MCF 10A (cell line): ENCODE measurements at regions not wholly inside any gene's neighbourhood (a gene's known extent, or its start where the extent isn't known, plus 50 kb on each side); places are given as distances from the start of the nearest gene placed in this dataset.

ENCODE experiments used
- BruUV-seq: library from RNA; stranded (reverse); fragments of 400-500 nt; replicated peaks from 2 replicates; lab custom pipeline; 2021; lab: Mats Ljungman, UMichigan
- CTCF ChIA-PET: fragments of 300-600 bp; sonication (Branson Sonifier 250); formaldehyde crosslinking; extraction: SDS; loops from one replicate; lab custom pipeline; 2021; ENCODE audit warnings: antibody characterized with exemption, inconsistent platforms; lab: Yijun Ruan, JAX
- POLR2A ChIA-PET: fragments of 300-600, 350-650 bp; sonication (Branson Sonifier 250); formaldehyde crosslinking; extraction: SDS; loops from one replicate; lab custom pipeline; 2020; ENCODE audit warnings: antibody characterized with exemption, inconsistent platforms; lab: Yijun Ruan, JAX
- DNase-seq: peaks from one replicate; pipeline ENCODE4 v3.0.0-alpha.2; 2018; ENCODE audit not compliant: unreplicated experiment
- H3K27ac Mint-ChIP-seq: one replicate; pipeline ENCODE4 v1.8.0; 2022; ENCODE audit warnings: mild to moderate bottlenecking, low read depth, mixed read lengths; ENCODE audit not compliant: unreplicated experiment
- H3K27me3 Mint-ChIP-seq: one replicate; pipeline ENCODE4 v1.8.0; 2022; ENCODE audit warnings: mixed read lengths; ENCODE audit not compliant: insufficient read depth, unreplicated experiment
- H3K36me3 Mint-ChIP-seq: one replicate; pipeline ENCODE4 v1.8.0; 2022; ENCODE audit warnings: mild to moderate bottlenecking, moderate library complexity, mixed read lengths; ENCODE audit not compliant: insufficient read depth, unreplicated experiment
- H3K4me1 Mint-ChIP-seq: one replicate; pipeline ENCODE4 v1.8.0; 2022; ENCODE audit warnings: mixed read lengths; ENCODE audit not compliant: insufficient read depth, unreplicated experiment
- H3K4me3 Mint-ChIP-seq: one replicate; pipeline ENCODE4 v1.8.0; 2022; ENCODE audit warnings: mild to moderate bottlenecking, moderate library complexity, mixed read lengths; ENCODE audit not compliant: unreplicated experiment
- H3K9me3 Mint-ChIP-seq: one replicate; pipeline ENCODE4 v1.8.0; 2022; ENCODE audit warnings: mixed read lengths; ENCODE audit not compliant: unreplicated experiment
- intact Hi-C: fragments of 100-400 bp; cut with micrococcal nuclease; formaldehyde crosslinking; loops from 2 replicates; pipeline ENCODE4 v1.14.1; 2022
- TF ChIP-seq, protein P1 (sequence below): fragments of 200-600 bp; IDR thresholded peaks from one replicate; pipeline ENCODE4 v1.8.0; 2022; ENCODE audit warnings: antibody characterized with exemption, mild to moderate bottlenecking; ENCODE audit not compliant: unreplicated experiment

DNA sequence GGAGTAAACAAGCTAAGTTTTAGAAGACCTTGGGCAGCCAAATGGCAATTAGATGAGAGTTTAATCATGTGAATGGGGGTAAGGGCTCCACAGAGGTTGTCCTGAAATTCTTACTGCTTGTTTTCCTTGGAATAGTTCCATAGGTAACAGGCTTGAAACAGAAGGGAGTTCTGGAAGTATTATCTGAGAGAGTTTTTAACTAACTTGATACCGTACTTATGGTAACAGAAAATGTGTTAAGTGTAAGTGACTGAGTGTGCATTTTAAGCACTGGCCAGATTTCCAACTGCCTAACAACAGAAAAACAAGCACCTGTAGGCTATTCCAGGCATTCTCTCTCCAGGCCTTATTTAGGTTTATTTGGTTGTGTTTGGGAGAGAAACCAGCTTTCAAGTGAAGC is 414.6 kb upstream of the PDE3A start:
- Mint-ChIP-seq H3K27ac (no peak overlapping the region), H3K4me1 (no peaks in the 10 kb centered on the region), H3K4me3 (no peak overlapping the region), H3K36me3 (no peaks in the 10 kb centered on the region), H3K9me3 (no peaks in the 10 kb centered on the region), H3K27me3 (peaks cover 39% of the 10 kb centered on the region)
- intact Hi-C loops = no loop called here
- TF ChIP-seq, protein P1, sequence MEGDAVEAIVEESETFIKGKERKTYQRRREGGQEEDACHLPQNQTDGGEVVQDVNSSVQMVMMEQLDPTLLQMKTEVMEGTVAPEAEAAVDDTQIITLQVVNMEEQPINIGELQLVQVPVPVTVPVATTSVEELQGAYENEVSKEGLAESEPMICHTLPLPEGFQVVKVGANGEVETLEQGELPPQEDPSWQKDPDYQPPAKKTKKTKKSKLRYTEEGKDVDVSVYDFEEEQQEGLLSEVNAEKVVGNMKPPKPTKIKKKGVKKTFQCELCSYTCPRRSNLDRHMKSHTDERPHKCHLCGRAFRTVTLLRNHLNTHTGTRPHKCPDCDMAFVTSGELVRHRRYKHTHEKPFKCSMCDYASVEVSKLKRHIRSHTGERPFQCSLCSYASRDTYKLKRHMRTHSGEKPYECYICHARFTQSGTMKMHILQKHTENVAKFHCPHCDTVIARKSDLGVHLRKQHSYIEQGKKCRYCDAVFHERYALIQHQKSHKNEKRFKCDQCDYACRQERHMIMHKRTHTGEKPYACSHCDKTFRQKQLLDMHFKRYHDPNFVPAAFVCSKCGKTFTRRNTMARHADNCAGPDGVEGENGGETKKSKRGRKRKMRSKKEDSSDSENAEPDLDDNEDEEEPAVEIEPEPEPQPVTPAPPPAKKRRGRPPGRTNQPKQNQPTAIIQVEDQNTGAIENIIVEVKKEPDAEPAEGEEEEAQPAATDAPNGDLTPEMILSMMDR = no peak
- no TSS peak for BruUV-seq
- CTCF ChIA-PET = no interaction called here
- POLR2A ChIA-PET = no interaction called here
- no peak for DNase-seq

DNA sequence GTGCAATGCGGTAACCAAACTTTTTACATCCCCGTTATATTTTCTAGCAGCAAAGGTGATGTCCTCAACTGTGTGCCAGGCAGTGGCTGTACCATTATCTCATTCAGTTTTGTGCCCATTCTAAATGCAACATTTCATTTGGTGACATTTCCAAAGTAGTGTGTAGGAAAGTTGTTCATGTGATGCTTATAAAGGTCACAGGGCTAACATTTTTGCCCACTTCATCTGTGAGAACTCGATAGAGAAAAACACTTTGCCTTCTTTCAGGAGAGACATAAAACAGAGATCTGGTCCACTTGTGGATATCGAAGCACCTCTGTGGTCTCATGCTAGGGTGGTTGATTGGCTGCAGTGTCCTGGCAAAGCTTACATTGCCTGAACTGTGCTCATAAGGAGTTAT is 414.2 kb upstream of the PDE3A start:
- no peaks in the 10 kb centered on the region for H3K9me3 Mint-ChIP-seq
- CTCF ChIA-PET = interaction anchor here (0.5 kb wide), 1 partner anchor 14 kb away, joined by 6 read pairs; no protein-coding TSS in a partner anchor

DNA sequence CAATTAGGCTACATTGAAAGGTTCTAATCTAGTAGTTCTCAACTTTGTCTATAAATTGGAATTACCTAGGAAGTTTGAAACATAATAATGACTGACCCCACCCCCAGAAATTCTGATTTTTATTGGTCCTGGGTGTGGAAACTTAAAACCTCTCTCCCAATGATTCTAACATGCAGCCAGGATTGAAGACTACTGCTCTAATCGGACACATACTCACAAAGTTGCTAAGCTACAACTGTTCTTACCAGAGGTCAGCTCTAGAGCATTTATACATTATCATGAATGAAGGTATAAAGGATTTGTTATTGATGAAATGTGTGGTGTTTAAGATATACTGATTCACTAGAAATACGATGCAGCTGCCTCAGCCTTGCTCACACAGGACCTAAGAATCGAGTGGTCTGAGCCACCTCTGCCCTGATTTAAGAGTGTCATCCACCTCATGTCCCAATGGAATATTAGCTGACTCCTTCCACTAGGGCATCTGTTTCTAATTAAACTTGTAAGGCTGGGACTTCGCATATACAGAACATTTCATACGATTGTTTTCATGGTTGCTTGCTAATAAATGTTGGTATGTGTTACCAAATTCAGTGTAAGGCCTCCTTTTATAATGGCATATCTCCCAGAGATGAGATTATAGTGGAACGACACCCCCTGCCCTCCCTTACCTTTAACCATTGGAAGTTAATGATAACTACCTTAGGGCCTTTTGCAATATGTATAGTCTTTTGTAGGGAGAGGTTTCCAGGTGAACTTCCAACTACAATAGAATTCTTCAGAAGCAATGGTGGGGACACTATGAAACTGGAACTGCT is 410.8 kb upstream of the PDE3A start:
- intact Hi-C loops = no loop called here
- Mint-ChIP-seq H3K4me1 (no peaks in the 10 kb centered on the region), H3K27ac (no peak overlapping the region), H3K27me3 (peaks cover 31% of the 10 kb centered on the region), H3K4me3 (no peak overlapping the region), H3K36me3 (no peaks in the 10 kb centered on the region), H3K9me3 (no peaks in the 10 kb centered on the region)
- no TSS peak for BruUV-seq
- TF ChIP-seq, protein P1 = no peak
- no peak for DNase-seq
- ChIA-PET CTCF (no interaction called here), POLR2A (no interaction called here)

More for the DNA sequence above, 414.2 kb upstream of the PDE3A start:
- TF ChIP-seq, protein P1 = no peak
- Mint-ChIP-seq H3K27ac (no peak overlapping the region), H3K4me1 (no peaks in the 10 kb centered on the region), H3K36me3 (no peaks in the 10 kb centered on the region), H3K4me3 (no peak overlapping the region), H3K27me3 (peaks cover 39% of the 10 kb centered on the region)
- intact Hi-C loops = no loop called here
- POLR2A ChIA-PET = no interaction called here
- no TSS peak for BruUV-seq
- no peak for DNase-seq

DNA sequence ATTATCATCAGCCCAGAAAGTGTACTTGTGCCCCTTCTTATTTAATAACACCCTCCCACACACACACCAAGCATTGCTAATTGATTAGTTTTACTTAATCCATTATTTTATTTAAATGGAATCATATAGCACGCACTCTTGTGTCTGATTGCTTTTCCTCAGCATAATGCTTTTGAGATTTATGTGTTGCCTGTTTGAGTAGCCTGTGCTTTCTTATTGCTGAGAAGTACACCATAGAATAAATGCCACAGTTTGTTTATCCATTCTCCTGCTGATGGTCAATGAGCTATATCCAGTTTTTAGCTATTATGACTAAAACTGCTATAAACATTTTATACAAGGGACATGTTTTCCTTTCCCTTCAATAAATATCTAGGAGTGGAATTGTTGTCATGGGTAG is 409.9 kb upstream of the PDE3A start:
- no peaks in the 10 kb centered on the region for H3K36me3 Mint-ChIP-seq
- no peak overlapping the region for H3K4me3 Mint-ChIP-seq
- DNase-seq = no peak
- TF ChIP-seq, protein P1 = no peak
- H3K9me3 Mint-ChIP-seq = no peaks in the 10 kb centered on the region
- H3K4me1 Mint-ChIP-seq = no peaks in the 10 kb centered on the region
- POLR2A ChIA-PET = no interaction called here
- intact Hi-C loops = no loop called here
- BruUV-seq = no TSS peak
- H3K27me3 Mint-ChIP-seq = peaks cover 22% of the 10 kb centered on the region
- CTCF ChIA-PET = no interaction called here
- H3K27ac Mint-ChIP-seq = no peak overlapping the region
